ENCODE measurements at regions not wholly inside any gene's neighbourhood (a gene's known extent, or its start where the extent isn't known, plus 50 kb on each side); places are given as distances from the start of the nearest gene placed in this dataset.

GRCh38 chr2:49598231-49598630, 443.9 kb upstream of the FSHR start:
- TF ChIP-seq POLR2A (IDR thresholded peaks at IDR 0.05; ENCODE audit: borderline replicate concordance, extremely low read depth, insufficient read depth, insufficient read length) (no peak), CTCF (IDR thresholded peaks at IDR 0.05 in 2 of 3, conservative IDR thresholded peaks at IDR 0.05 in 1 of 3; ENCODE audit: borderline replicate concordance in 1 of 3, insufficient read depth in 1 of 3, low read depth in 2 of 3, low read length in 2 of 3) (no peak), ELF1 (IDR thresholded peaks at IDR 0.05; ENCODE audit: borderline replicate concordance, low read depth) (no peak), REST (IDR thresholded peaks at IDR 0.05; ENCODE audit: low read depth) (no peak), FOSL1 (IDR thresholded peaks at IDR 0.05; ENCODE audit: low read depth) (no peak), ATF3 (IDR thresholded peaks at IDR 0.05) (no peak), EZH2 (IDR thresholded peaks at IDR 0.05) (no peak), RAD21 (IDR thresholded peaks at IDR 0.05; ENCODE audit: low read depth) (no peak), CEBPB (IDR thresholded peaks at IDR 0.05; ENCODE audit: low read depth) (no peak), SIN3A (IDR thresholded peaks at IDR 0.05; ENCODE audit: low read depth) (no peak)
